Activated T-helper 1 cell treated with anti-CD3 and anti-CD28 coated beads, Interleukin-12 subunit alpha, Interleukin-12 subunit beta, Interleukin-2, Interleukin-4 antibody, amounts not matched to agents 30 ng/mL and 10 ng/mL and 1 ng/mL, durations not matched to agents 14 hours and 24 hours and 36 hours (primary cell): ENCODE measurements at regions not wholly inside any gene's neighbourhood (a gene's known extent, or its start where the extent isn't known, plus 50 kb on each side); places are given as distances from the start of the nearest gene placed in this dataset.

ENCODE experiments used
- DNase-seq: peaks from one replicate; pipeline ENCODE4 v3.0.0; 2021; ENCODE audit warnings: low spot score
- H3K27ac Mint-ChIP-seq: one replicate; pipeline ENCODE4 v1.8.0; 2021; ENCODE audit warnings: mild to moderate bottlenecking, mixed read lengths
- H3K27me3 Mint-ChIP-seq: one replicate; pipeline ENCODE4 v1.8.0; 2022; ENCODE audit warnings: mild to moderate bottlenecking, moderate library complexity, mixed read lengths; ENCODE audit not compliant: insufficient read depth
- H3K36me3 Mint-ChIP-seq: one replicate; pipeline ENCODE4 v1.8.0; 2021; ENCODE audit warnings: low read depth, mixed read lengths
- H3K4me1 Mint-ChIP-seq: one replicate; pipeline ENCODE4 v1.8.0; 2021; ENCODE audit warnings: low read depth, mixed read lengths
- H3K4me3 Mint-ChIP-seq: one replicate; pipeline ENCODE4 v1.8.0; 2021; ENCODE audit warnings: mild to moderate bottlenecking, moderate library complexity, mixed read lengths
- H3K9me3 Mint-ChIP-seq: one replicate; pipeline ENCODE4 v1.8.0; 2021; ENCODE audit warnings: mixed read lengths
- intact Hi-C: fragments of 100-400 bp; cut with micrococcal nuclease; formaldehyde crosslinking; loops from one replicate; pipeline ENCODE4 v1.15.1; 2024

- DNase-seq = no peak
- peaks cover 3% of the 10 kb centered on the region for H3K9me3 Mint-ChIP-seq
- H3K27ac Mint-ChIP-seq = no peak overlapping the region
- no peaks in the 10 kb centered on the region for H3K4me1 Mint-ChIP-seq
- intact Hi-C loops = no loop called here
- H3K27me3 Mint-ChIP-seq = no peaks in the 10 kb centered on the region
- H3K4me3 Mint-ChIP-seq = no peak overlapping the region
- H3K36me3 Mint-ChIP-seq = no peaks in the 10 kb centered on the region
These were observed 60.2 kb upstream of the SLC35F3 start for GRCh38 chr1:233844275-233844674.

- Mint-ChIP-seq H3K4me1 (no peaks in the 10 kb centered on the region), H3K36me3 (no peaks in the 10 kb centered on the region), H3K27me3 (no peaks in the 10 kb centered on the region), H3K9me3 (no peaks in the 10 kb centered on the region), H3K4me3 (no peak overlapping the region), H3K27ac (no peak overlapping the region)
- DNase-seq = no peak
- intact Hi-C loops = no loop called here
These were observed 59.8 kb upstream of the SLC35F3 start for GRCh38 chr1:233844692-233845091.
